GM12878 (cell line): ENCODE measurements at regions not wholly inside any gene's neighbourhood (a gene's known extent, or its start where the extent isn't known, plus 50 kb on each side); places are given as distances from the start of the nearest gene placed in this dataset.

Source experiments
- ATAC-seq: fragments of 200-7000 bp; cut with Tn5 transposase; 3 replicates; pipeline ENCODE4 v1.9.1; 2020; ENCODE audit warnings: mild to moderate bottlenecking, moderate library complexity
- BruUV-seq: library from RNA; stranded (reverse); fragments of 400-500 nt; replicated peaks from 2 replicates; lab custom pipeline; 2021; lab: Mats Ljungman, UMichigan
- CTCF ChIA-PET: fragments of 300-600 bp; sonication (Branson Sonifier 250); formaldehyde crosslinking; extraction: SDS; loops from one replicate; lab custom pipeline; 2021; ENCODE audit warnings: inconsistent platforms; lab: Yijun Ruan, JAX
- POLR2A ChIA-PET: fragments of 350-600 bp; formaldehyde crosslinking; extraction: SDS; loops from one replicate; lab custom pipeline; 2021; ENCODE audit warnings: inconsistent platforms; lab: Charles Lee
- RAD21 ChIA-PET: fragments of 300-600 bp; sonication (Branson Sonifier 250); formaldehyde crosslinking; loops from one replicate; lab custom pipeline; 2023; ENCODE audit warnings: antibody characterized with exemption; ENCODE audit not compliant: unreplicated experiment; lab: Charles Lee
- SMC1A ChIA-PET: fragments of 300-600 bp; sonication (Branson Sonifier 250); formaldehyde crosslinking; loops from one replicate; lab custom pipeline; 2023; ENCODE audit not compliant: unreplicated experiment, uncharacterized antibody; lab: Charles Lee
- DNase-seq: peaks from one replicate; pipeline ENCODE4 v3.0.0-alpha.2; 2011; ENCODE audit warnings: low read depth, low spot score
- FAIRE-seq: peaks from 3 replicates; lab custom pipeline; 2011; peaks lifted over from hg19 to GRCh38; lab: Jason Lieb, UNC
- H2AFZ ChIP-seq: 2 replicates; pipeline ENCODE4 v1.6.0; 2011; ENCODE audit warnings: low read depth, low read length, control low read depth; ENCODE audit not compliant: control insufficient read depth
- H3K27ac ChIP-seq: 2 replicates; pipeline ENCODE4 v1.5.1; 2011; ENCODE audit warnings: control low read depth; ENCODE audit not compliant: control insufficient read depth, insufficient read depth
- H3K27me3 ChIP-seq, 2 experiments: replicated peaks in 1 of 2; 2 replicates each; pipeline versions ENCODE4 v1.6.0 to v1.6.1; 2011; ENCODE audit warnings: low read length in 1 of 2; ENCODE audit not compliant: control insufficient read depth in 2 of 2, insufficient read depth in 2 of 2
- H3K36me3 ChIP-seq, 2 experiments: 2 replicates each; pipeline ENCODE4 v1.5.1; 2011; ENCODE audit warnings: low read length in 1 of 2; ENCODE audit not compliant: control insufficient read depth in 2 of 2, insufficient read depth in 2 of 2
- H3K4me1 ChIP-seq: 2 replicates; pipeline ENCODE4 v1.6.1; 2011; ENCODE audit warnings: mild to moderate bottlenecking, low read length, moderate library complexity, mixed read lengths; ENCODE audit not compliant: control insufficient read depth, insufficient read depth
- H3K4me2 ChIP-seq: 2 replicates; pipeline ENCODE4 v1.6.0; 2011; ENCODE audit warnings: control low read depth; ENCODE audit not compliant: control insufficient read depth, insufficient read depth
- H3K4me3 ChIP-seq: fragments of 200-600 bp; sonication (generic); 2 replicates; pipeline ENCODE4 v1.5.1; 2016
- H3K79me2 ChIP-seq: 2 replicates; pipeline ENCODE4 v1.6.0; 2011; ENCODE audit warnings: low read length; ENCODE audit not compliant: control insufficient read depth, insufficient read depth
- H3K9ac ChIP-seq: 2 replicates; pipeline ENCODE4 v1.8.0; 2011; ENCODE audit warnings: low read length, control low read depth, mixed read lengths; ENCODE audit not compliant: control insufficient read depth, insufficient read depth
- H3K9me3 ChIP-seq: replicated peaks from 3 replicates; pipeline ENCODE4 v1.5.1; 2011; ENCODE audit warnings: mild to moderate bottlenecking, low read length; ENCODE audit not compliant: control insufficient read depth, insufficient read depth
- H4K20me1 ChIP-seq: 2 replicates; pipeline ENCODE4 v1.6.0; 2011; ENCODE audit not compliant: control insufficient read depth, insufficient read depth
- BCLAF1 ChIP-seq: fragments of 450-650 bp; IDR thresholded peaks from 2 replicates; pipeline ENCODE4 v1.6.1; 2017; ENCODE audit warnings: antibody characterized with exemption, mild to moderate bottlenecking, moderate library complexity
- EZH2 ChIP-seq: IDR thresholded peaks from 2 replicates; pipeline ENCODE4 v1.6.1; 2012; ENCODE audit warnings: low read depth, mild to moderate bottlenecking, control low read depth, inconsistent platforms, low read length, borderline replicate concordance; ENCODE audit not compliant: control insufficient read depth
- FOS ChIP-seq: IDR thresholded peaks from 3 replicates; pipeline ENCODE4 v1.6.1; 2011; ENCODE audit warnings: borderline replicate concordance; ENCODE audit not compliant: insufficient read length; ENCODE audit errors: extremely low read depth
- HCFC1 ChIP-seq: fragments of 150-350 bp; IDR thresholded peaks from 2 replicates; pipeline ENCODE4 v1.6.1; 2014; ENCODE audit warnings: low read length
- MEF2B ChIP-seq: fragments of 450-650 bp; IDR thresholded peaks from 2 replicates; pipeline ENCODE4 v1.6.1; 2018; ENCODE audit warnings: mild to moderate bottlenecking, moderate library complexity; ENCODE audit not compliant: partially characterized antibody, poor library complexity, severe bottlenecking
- MYB ChIP-seq: fragments of 150-350 bp; IDR thresholded peaks from 2 replicates; pipeline ENCODE4 v1.6.1; 2014; ENCODE audit warnings: mild to moderate bottlenecking, low read depth, low read length, borderline replicate concordance
- NKRF ChIP-seq: fragments of 450-650 bp; conservative IDR thresholded peaks from 2 replicates; pipeline ENCODE4 v1.6.1; 2017; ENCODE audit warnings: mild to moderate bottlenecking, moderate library complexity
- RBBP5 ChIP-seq: fragments of 200-600 bp; sonication (generic); conservative IDR thresholded peaks from 2 replicates; pipeline ENCODE4 v1.6.1; 2016
- REST ChIP-seq: IDR thresholded peaks from 2 replicates; pipeline ENCODE4 v1.6.1; 2012; ENCODE audit warnings: mild to moderate bottlenecking, low read depth, low read length
- SMARCA5 ChIP-seq: fragments of 450-650 bp; IDR thresholded peaks from 2 replicates; pipeline ENCODE4 v1.6.1; 2017; ENCODE audit warnings: mild to moderate bottlenecking
- SREBF1 ChIP-seq: IDR thresholded peaks from 2 replicates; pipeline ENCODE4 v1.6.1; 2012; ENCODE audit warnings: mild to moderate bottlenecking, low read length
- USF1 ChIP-seq: IDR thresholded peaks from 2 replicates; pipeline ENCODE4 v1.6.1; 2011; ENCODE audit warnings: borderline replicate concordance, low read depth, mild to moderate bottlenecking, moderate library complexity, mixed read lengths, low read length; ENCODE audit not compliant: insufficient read depth; ENCODE audit errors: extremely low read length
- WGBS: methylation state at CpG from one replicate; pipeline ENCODE4 v1.1.6; 2016; ENCODE audit warnings: low lambda C conversion rate; ENCODE audit not compliant: insufficient replicate concordance, insufficient coverage; ENCODE audit errors: missing lambda C conversion rate; 5-methylcytosine and 5-hydroxymethylcytosine counted together
- in situ Hi-C: fragments of 300-500 bp; cut with MboI; formaldehyde crosslinking; loops from 9 replicates; pipeline ENCODE4 v1.14.3; 2018; ENCODE audit warnings: mixed read lengths
- intact Hi-C: fragments of 100-400 bp; cut with micrococcal nuclease; formaldehyde crosslinking; loops from one replicate; pipeline ENCODE4 v1.14.2; 2022; ENCODE audit not compliant: unreplicated experiment

- no peak overlapping the region for H2AFZ ChIP-seq
- no peak overlapping the region for H3K4me3 ChIP-seq
- no peak overlapping the region for H3K27ac ChIP-seq
- DNase-seq, result no peak
- CTCF ChIA-PET, result no interaction called here
- no peaks in the 10 kb centered on the region for H3K4me1 ChIP-seq
- intact Hi-C loops (no loop called here), in situ Hi-C loops (no loop called here)
- RAD21 ChIA-PET, result no interaction called here
- no peaks in the 10 kb centered on the region for H3K27me3 ChIP-seq
- SMC1A ChIA-PET, result no interaction called here
- no peak for FAIRE-seq
- TF ChIP-seq REST (no peak), NKRF (no peak), SREBF1 (no peak), USF1 (no peak), MEF2B (no peak), MYB (no peak), BCLAF1 (no peak), SMARCA5 (no peak), HCFC1 (no peak), RBBP5 (no peak), FOS (no peak), EZH2 (no peak)
- no peak overlapping the region for H3K4me2 ChIP-seq
- no peak for ATAC-seq
- H4K20me1 ChIP-seq, result no peaks in the 10 kb centered on the region
- WGBS, result 0% methylated on average over 1 of the region's 1 CpG
- no peaks in the 10 kb centered on the region for H3K79me2 ChIP-seq
- POLR2A ChIA-PET, result no interaction called here
- H3K9me3 ChIP-seq, result no peaks in the 10 kb centered on the region
- H3K9ac ChIP-seq, result no peak overlapping the region
- BruUV-seq, result no TSS peak
- no peaks in the 10 kb centered on the region for H3K36me3 ChIP-seq
These were observed 468.4 kb upstream of the CDH6 start for GRCh38 chr5:30725073-30725472.
